ENCODE measurements at regions not wholly inside any gene's neighbourhood (a gene's known extent, or its start where the extent isn't known, plus 50 kb on each side); places are given as distances from the start of the nearest gene placed in this dataset.

DNA sequence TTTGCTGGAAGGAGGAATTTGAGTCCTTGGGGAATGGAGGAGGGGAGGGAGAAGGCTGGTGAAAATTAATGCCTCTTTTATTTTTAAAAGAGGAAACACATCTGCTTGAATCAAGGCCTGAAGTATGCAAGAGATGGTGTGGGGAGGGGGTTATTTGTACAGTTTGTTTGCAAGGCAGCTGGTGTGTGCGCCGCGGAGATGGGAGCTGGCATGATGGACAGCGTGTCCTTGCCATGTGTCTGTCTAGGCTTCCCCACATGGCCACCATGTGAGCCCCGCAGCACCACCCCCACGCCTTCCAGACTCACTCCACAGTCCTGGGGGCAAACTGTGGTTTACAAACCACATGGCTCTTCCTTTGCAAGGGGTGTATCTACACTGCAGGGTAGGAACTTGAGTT, 154.8 kb upstream of the APCDD1 start:
- Histone ChIP-seq H3K23ac (ENCODE audit: low read length) (no peak overlapping the region), H3K4me3 (ENCODE audit: low read length) (no peak overlapping the region), H3K56ac (ENCODE audit: low read length) (no peak overlapping the region), H3K79me1 (ENCODE audit: low read length) (no peaks in the 10 kb centered on the region), H3K18ac (ENCODE audit: low read length) (no peak overlapping the region), H3K27me3 (ENCODE audit: insufficient read depth, low read length, poor library complexity) (no peaks in the 10 kb centered on the region), H3K4ac (ENCODE audit: low read depth, low read length) (no peak overlapping the region), H3K4me2 (ENCODE audit: low read length) (no peak overlapping the region), H3K9ac (ENCODE audit: low read length) (no peak overlapping the region), H2AK5ac (ENCODE audit: low read length) (no peak overlapping the region), H3K4me1 (ENCODE audit: control insufficient read depth, low read depth, low read length) (no peaks in the 10 kb centered on the region), H3K27ac (ENCODE audit: low read depth, low read length) (no peak overlapping the region), H4K5ac (ENCODE audit: low read length) (no peak overlapping the region), H4K8ac (ENCODE audit: low read depth, low read length) (no peak overlapping the region), H2BK120ac (ENCODE audit: low read depth, low read length) (no peak overlapping the region), H2BK5ac (ENCODE audit: low read length) (no peak overlapping the region), H2BK15ac (replicated peaks; ENCODE audit: low read depth) (no peak overlapping the region), H3K36me3 (ENCODE audit: control insufficient read depth, insufficient read depth, low read length) (no peaks in the 10 kb centered on the region), H3K79me2 (ENCODE audit: control insufficient read depth, insufficient read depth, low read length) (no peaks in the 10 kb centered on the region)
- WGBS (ENCODE audit: extremely low coverage, insufficient coverage, low lambda C conversion rate) = no CpG with 5 or more reads among the region's 6 CpGs
- DNase-seq = no peak

DNA sequence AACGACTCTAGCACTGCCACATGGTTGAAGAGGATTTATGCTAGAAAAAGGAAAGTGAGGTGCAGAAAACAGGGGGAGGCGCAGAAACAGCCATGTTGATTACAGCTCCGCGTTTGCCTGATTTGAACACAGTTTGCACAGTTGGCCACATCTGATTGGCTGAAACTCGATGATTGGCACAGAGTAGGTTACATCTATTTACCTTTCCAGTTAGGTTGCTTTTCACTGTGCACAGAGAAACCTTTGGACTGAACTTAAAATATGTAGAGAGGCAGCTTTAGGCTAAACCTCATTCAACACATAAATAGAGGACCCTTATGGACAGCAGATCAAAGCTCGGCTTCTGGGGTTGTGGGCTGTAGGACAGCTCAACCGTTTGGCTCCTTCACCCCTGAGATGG, 153.7 kb upstream of the APCDD1 start:
- no peak overlapping the region for H4K8ac ChIP-seq (ENCODE audit: low read depth, low read length)
- no peak overlapping the region for H3K23ac ChIP-seq (ENCODE audit: low read length)
- no peak overlapping the region for H3K4me3 ChIP-seq (ENCODE audit: low read length)
- no CpG with 5 or more reads among the region's 7 CpGs for WGBS (ENCODE audit: extremely low coverage, insufficient coverage, low lambda C conversion rate)
- DNase-seq = no peak
- H2BK5ac ChIP-seq (ENCODE audit: low read length) = no peak overlapping the region
- H3K27ac ChIP-seq (ENCODE audit: low read depth, low read length) = no peak overlapping the region
- H3K18ac ChIP-seq (ENCODE audit: low read length) = no peak overlapping the region
- H3K79me2 ChIP-seq (ENCODE audit: control insufficient read depth, insufficient read depth, low read length) = no peaks in the 10 kb centered on the region
- H3K4ac ChIP-seq (ENCODE audit: low read depth, low read length) = no peak overlapping the region
- no peak overlapping the region for H4K5ac ChIP-seq (ENCODE audit: low read length)
- no peaks in the 10 kb centered on the region for H3K36me3 ChIP-seq (ENCODE audit: control insufficient read depth, insufficient read depth, low read length)
- no peak overlapping the region for H3K4me2 ChIP-seq (ENCODE audit: low read length)
- H3K4me1 ChIP-seq (ENCODE audit: control insufficient read depth, low read depth, low read length) = no peaks in the 10 kb centered on the region
- H2BK120ac ChIP-seq (ENCODE audit: low read depth, low read length) = no peak overlapping the region
- no peaks in the 10 kb centered on the region for H3K79me1 ChIP-seq (ENCODE audit: low read length)
- H2AK5ac ChIP-seq (ENCODE audit: low read length) = no peak overlapping the region
- no peak overlapping the region for H2BK15ac ChIP-seq (replicated peaks; ENCODE audit: low read depth)
- H3K56ac ChIP-seq (ENCODE audit: low read length) = no peak overlapping the region
- no peaks in the 10 kb centered on the region for H3K27me3 ChIP-seq (ENCODE audit: insufficient read depth, low read length, poor library complexity)
- H3K9ac ChIP-seq (ENCODE audit: low read length) = no peak overlapping the region

DNA sequence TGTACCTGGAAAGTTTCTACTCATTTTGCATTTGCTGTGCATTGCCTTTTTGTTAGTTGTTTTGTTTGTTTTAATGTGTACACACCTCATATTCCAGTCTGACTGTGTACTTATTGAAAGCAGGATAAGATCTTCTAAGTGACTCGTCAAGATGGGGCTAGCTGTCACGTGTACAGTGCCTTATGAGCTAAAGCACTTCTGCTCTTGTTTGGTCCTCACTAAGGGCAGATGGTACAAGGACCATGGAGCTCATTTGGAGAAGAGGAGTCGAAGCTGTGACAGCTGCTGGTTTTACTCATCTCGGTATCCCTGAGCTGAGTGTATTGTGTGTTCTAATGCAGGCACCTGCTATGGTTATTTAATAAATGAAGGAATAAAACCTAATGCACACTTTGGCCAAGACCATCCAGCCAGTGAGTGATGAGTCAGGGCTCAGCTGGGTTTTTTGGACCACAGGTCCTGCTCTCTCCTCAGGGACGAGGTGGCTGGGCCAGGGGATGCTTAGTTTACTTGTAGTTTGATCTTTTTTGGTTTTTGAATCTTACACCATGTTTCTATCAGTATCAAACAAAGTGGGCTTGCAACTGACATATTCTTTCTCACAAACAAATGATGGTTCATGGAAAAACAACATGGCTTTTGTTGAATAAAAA, 152.5 kb upstream of the APCDD1 start:
- no peak overlapping the region for H2AK5ac ChIP-seq (ENCODE audit: low read length)
- H2BK120ac ChIP-seq (ENCODE audit: low read depth, low read length) = no peak overlapping the region
- H2BK5ac ChIP-seq (ENCODE audit: low read length) = no peak overlapping the region
- no peaks in the 10 kb centered on the region for H3K27me3 ChIP-seq (ENCODE audit: insufficient read depth, low read length, poor library complexity)
- H3K4me3 ChIP-seq (ENCODE audit: low read length) = no peak overlapping the region
- no peak overlapping the region for H3K18ac ChIP-seq (ENCODE audit: low read length)
- DNase-seq = no peak
- H4K8ac ChIP-seq (ENCODE audit: low read depth, low read length) = no peak overlapping the region
- no peak overlapping the region for H3K23ac ChIP-seq (ENCODE audit: low read length)
- H3K27ac ChIP-seq (ENCODE audit: low read depth, low read length) = no peak overlapping the region
- H3K36me3 ChIP-seq (ENCODE audit: control insufficient read depth, insufficient read depth, low read length) = no peaks in the 10 kb centered on the region
- no peaks in the 10 kb centered on the region for H3K79me2 ChIP-seq (ENCODE audit: control insufficient read depth, insufficient read depth, low read length)
- no peak overlapping the region for H3K9ac ChIP-seq (ENCODE audit: low read length)
- H3K4me1 ChIP-seq (ENCODE audit: control insufficient read depth, low read depth, low read length) = no peaks in the 10 kb centered on the region
- no CpG with 5 or more reads among the region's 5 CpGs for WGBS (ENCODE audit: extremely low coverage, insufficient coverage, low lambda C conversion rate)
- H4K5ac ChIP-seq (ENCODE audit: low read length) = no peak overlapping the region
- no peak overlapping the region for H3K4ac ChIP-seq (ENCODE audit: low read depth, low read length)
- no peak overlapping the region for H2BK15ac ChIP-seq (replicated peaks; ENCODE audit: low read depth)
- no peaks in the 10 kb centered on the region for H3K79me1 ChIP-seq (ENCODE audit: low read length)
- H3K4me2 ChIP-seq (ENCODE audit: low read length) = no peak overlapping the region
- H3K56ac ChIP-seq (ENCODE audit: low read length) = no peak overlapping the region

DNA sequence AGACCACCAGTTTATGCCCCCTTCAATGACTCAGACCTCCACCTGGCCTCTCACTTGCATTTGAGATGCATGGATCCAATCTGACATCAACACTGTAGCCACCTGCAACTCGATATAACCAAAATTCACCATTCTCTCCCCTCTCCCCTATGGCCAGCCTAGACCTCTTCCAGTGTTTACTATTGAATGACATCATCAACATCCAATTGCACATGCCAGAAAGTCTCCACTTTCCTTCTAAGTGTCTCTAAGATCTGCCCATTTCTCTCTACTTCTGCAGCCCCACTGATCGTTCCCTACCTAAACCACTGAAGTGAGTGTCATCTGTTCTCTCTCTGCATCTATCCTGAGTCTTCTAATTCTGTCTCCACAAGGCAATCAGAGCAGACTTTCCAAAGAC, 151.3 kb upstream of the APCDD1 start:
- Histone ChIP-seq H3K4ac (ENCODE audit: low read depth, low read length) (no peak overlapping the region), H3K4me3 (ENCODE audit: low read length) (no peak overlapping the region), H3K9ac (ENCODE audit: low read length) (no peak overlapping the region), H3K4me1 (ENCODE audit: control insufficient read depth, low read depth, low read length) (no peaks in the 10 kb centered on the region), H2BK15ac (replicated peaks; ENCODE audit: low read depth) (no peak overlapping the region), H3K4me2 (ENCODE audit: low read length) (no peak overlapping the region), H2BK5ac (ENCODE audit: low read length) (no peak overlapping the region), H3K79me1 (ENCODE audit: low read length) (no peaks in the 10 kb centered on the region), H2BK120ac (ENCODE audit: low read depth, low read length) (no peak overlapping the region), H3K36me3 (ENCODE audit: control insufficient read depth, insufficient read depth, low read length) (no peaks in the 10 kb centered on the region), H3K56ac (ENCODE audit: low read length) (no peak overlapping the region), H2AK5ac (ENCODE audit: low read length) (no peak overlapping the region), H3K18ac (ENCODE audit: low read length) (no peak overlapping the region), H3K79me2 (ENCODE audit: control insufficient read depth, insufficient read depth, low read length) (no peaks in the 10 kb centered on the region), H3K27me3 (ENCODE audit: insufficient read depth, low read length, poor library complexity) (no peaks in the 10 kb centered on the region), H4K8ac (ENCODE audit: low read depth, low read length) (no peak overlapping the region), H3K27ac (ENCODE audit: low read depth, low read length) (no peak overlapping the region), H4K5ac (ENCODE audit: low read length) (no peak overlapping the region), H3K23ac (ENCODE audit: low read length) (no peak overlapping the region)
- no peak for DNase-seq
- WGBS (ENCODE audit: extremely low coverage, insufficient coverage, low lambda C conversion rate) = no CpG with 5 or more reads among the region's 2 CpGs

DNA sequence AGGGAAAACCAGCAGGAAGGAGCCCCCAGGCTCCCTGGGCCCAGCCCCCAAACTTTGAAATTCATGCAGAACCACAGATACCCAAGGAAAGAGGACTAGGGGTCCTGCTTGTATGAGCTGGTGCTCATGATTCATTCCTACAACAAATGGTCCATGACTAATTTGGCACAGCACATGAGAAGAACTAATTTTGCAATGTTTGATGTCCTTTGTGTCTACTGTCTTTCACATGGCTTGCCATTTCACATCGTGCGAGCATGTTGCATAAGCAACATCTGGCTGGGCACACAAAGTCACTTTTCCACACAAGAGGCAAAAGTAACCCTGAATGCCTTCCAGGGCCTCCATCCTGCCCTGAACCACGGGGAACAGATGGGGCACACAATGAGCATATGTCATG, 149.6 kb upstream of the APCDD1 start:
- no peak overlapping the region for H3K4ac ChIP-seq (ENCODE audit: low read depth, low read length)
- no peak overlapping the region for H2BK15ac ChIP-seq (replicated peaks; ENCODE audit: low read depth)
- H3K4me3 ChIP-seq (ENCODE audit: low read length) = no peak overlapping the region
- no peak overlapping the region for H3K9ac ChIP-seq (ENCODE audit: low read length)
- no peaks in the 10 kb centered on the region for H3K79me1 ChIP-seq (ENCODE audit: low read length)
- H3K27ac ChIP-seq (ENCODE audit: low read depth, low read length) = no peak overlapping the region
- no peak overlapping the region for H2BK5ac ChIP-seq (ENCODE audit: low read length)
- H3K18ac ChIP-seq (ENCODE audit: low read length) = no peak overlapping the region
- WGBS (ENCODE audit: extremely low coverage, insufficient coverage, low lambda C conversion rate) = no CpG with 5 or more reads among the region's 3 CpGs
- H3K4me1 ChIP-seq (ENCODE audit: control insufficient read depth, low read depth, low read length) = peaks cover 3% of the 10 kb centered on the region
- DNase-seq = no peak
- no peaks in the 10 kb centered on the region for H3K79me2 ChIP-seq (ENCODE audit: control insufficient read depth, insufficient read depth, low read length)
- no peak overlapping the region for H2AK5ac ChIP-seq (ENCODE audit: low read length)
- H3K27me3 ChIP-seq (ENCODE audit: insufficient read depth, low read length, poor library complexity) = no peaks in the 10 kb centered on the region
- H4K8ac ChIP-seq (ENCODE audit: low read depth, low read length) = no peak overlapping the region
- no peaks in the 10 kb centered on the region for H3K36me3 ChIP-seq (ENCODE audit: control insufficient read depth, insufficient read depth, low read length)
- H3K4me2 ChIP-seq (ENCODE audit: low read length) = no peak overlapping the region
- H4K5ac ChIP-seq (ENCODE audit: low read length) = no peak overlapping the region
- no peak overlapping the region for H2BK120ac ChIP-seq (ENCODE audit: low read depth, low read length)
- no peak overlapping the region for H3K23ac ChIP-seq (ENCODE audit: low read length)
- no peak overlapping the region for H3K56ac ChIP-seq (ENCODE audit: low read length)

DNA sequence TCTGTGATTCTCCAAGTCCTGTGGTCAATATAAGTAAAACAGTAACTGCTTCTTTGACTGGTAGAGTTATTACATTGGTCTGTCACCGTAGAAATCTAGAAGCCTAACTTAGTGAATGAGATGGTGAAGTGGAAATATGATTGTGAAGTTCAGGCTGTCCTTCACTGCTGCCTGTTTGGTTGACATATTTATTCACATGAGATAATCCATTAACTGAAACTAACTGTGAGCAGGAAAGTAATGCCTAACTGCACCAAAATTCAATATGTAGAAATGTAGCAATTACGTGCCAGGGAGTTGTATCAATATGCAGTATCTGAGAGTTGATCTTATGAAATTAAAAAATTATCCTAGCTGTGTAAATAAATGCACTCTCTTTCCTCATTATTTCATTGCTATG, 147.7 kb upstream of the APCDD1 start:
- Histone ChIP-seq H3K27ac (ENCODE audit: low read depth, low read length) (no peak overlapping the region), H3K4me2 (ENCODE audit: low read length) (no peak overlapping the region), H3K4ac (ENCODE audit: low read depth, low read length) (no peak overlapping the region), H3K4me3 (ENCODE audit: low read length) (no peak overlapping the region), H3K9ac (ENCODE audit: low read length) (no peak overlapping the region), H3K56ac (ENCODE audit: low read length) (no peak overlapping the region), H3K4me1 (ENCODE audit: control insufficient read depth, low read depth, low read length) (peaks cover 7% of the 10 kb centered on the region), H3K79me1 (ENCODE audit: low read length) (no peaks in the 10 kb centered on the region), H2BK120ac (ENCODE audit: low read depth, low read length) (no peak overlapping the region), H2BK15ac (replicated peaks; ENCODE audit: low read depth) (no peak overlapping the region), H3K27me3 (ENCODE audit: insufficient read depth, low read length, poor library complexity) (no peaks in the 10 kb centered on the region), H4K8ac (ENCODE audit: low read depth, low read length) (no peak overlapping the region), H3K36me3 (ENCODE audit: control insufficient read depth, insufficient read depth, low read length) (no peaks in the 10 kb centered on the region), H3K79me2 (ENCODE audit: control insufficient read depth, insufficient read depth, low read length) (no peaks in the 10 kb centered on the region), H4K5ac (ENCODE audit: low read length) (no peak overlapping the region), H2BK5ac (ENCODE audit: low read length) (no peak overlapping the region), H3K23ac (ENCODE audit: low read length) (no peak overlapping the region), H2AK5ac (ENCODE audit: low read length) (no peak overlapping the region), H3K18ac (ENCODE audit: low read length) (no peak overlapping the region)
- WGBS (ENCODE audit: extremely low coverage, insufficient coverage, low lambda C conversion rate) = no CpG with 5 or more reads among the region's 2 CpGs
- no peak for DNase-seq

Data from mesendoderm (in vitro differentiated cells).